ENCODE measurements at regions not wholly inside any gene's neighbourhood (a gene's known extent, or its start where the extent isn't known, plus 50 kb on each side); places are given as distances from the start of the nearest gene placed in this dataset.

- no peaks in the 10 kb centered on the region for H3K4me1 ChIP-seq (replicated peaks in 1 of 2; ENCODE audit: control insufficient read depth in 2 of 2, insufficient read depth in 2 of 2, low read length in 2 of 2)
- ChIA-PET CTCF (ENCODE audit: low intra/inter-chr PET ratio) (no interaction called here), POLR2A (interaction anchor here (0.5 kb wide), 1 partner anchor 9 kb away, joined by 4 read pairs; no protein-coding TSS in a partner anchor)
- no peaks in the 10 kb centered on the region for H3K9me3 ChIP-seq (replicated peaks; ENCODE audit: control insufficient read depth, insufficient read depth, low read depth, low read length)
- no peak overlapping the region for H3K4me2 ChIP-seq (ENCODE audit: insufficient read depth, low read length)
- DNase-seq (ENCODE audit: extremely low read depth in 1 of 4, low spot score in 3 of 4): no peak
- H3K79me2 ChIP-seq (ENCODE audit: control insufficient read depth, insufficient read depth, low read length): no peaks in the 10 kb centered on the region
- WGBS (ENCODE audit: insufficient coverage, low coverage, missing lambda C conversion rate): 0% methylated on average over 2 of the region's 2 CpGs
- no peaks in the 10 kb centered on the region for H3K9me1 ChIP-seq (ENCODE audit: control insufficient read depth, insufficient read depth, low read length)
- no peaks in the 10 kb centered on the region for H4K20me1 ChIP-seq (replicated peaks; ENCODE audit: control insufficient read depth, insufficient read depth, low read length)
- H3K9ac ChIP-seq (ENCODE audit: insufficient read depth in 1 of 2, low read depth in 2 of 2, low read length in 2 of 2): no peak overlapping the region
- no peaks in the 10 kb centered on the region for H3K36me3 ChIP-seq (ENCODE audit: control insufficient read depth, insufficient read depth, low read length)
- ATAC-seq: no peak
- TF ChIP-seq SOX6 (IDR thresholded peaks at IDR 0.05) (no peak), SPI1 (IDR thresholded peaks at IDR 0.05; ENCODE audit: borderline replicate concordance, low read depth, low read length) (peak; percentile 31; the same call in 1 of the 2 replicates)
- intact Hi-C loops (cut with micrococcal nuclease): no loop called here
- no peak overlapping the region for H2AFZ ChIP-seq (ENCODE audit: low read depth, low read length)
- in situ Hi-C loops (cut with MboI): no loop called here
- no peaks in the 10 kb centered on the region for H3K27me3 ChIP-seq (ENCODE audit: control insufficient read depth in 2 of 2, insufficient read depth in 2 of 2, low read length in 2 of 2)
- H3K27ac ChIP-seq (ENCODE audit: extremely low read depth, low read depth, low read length): no peak overlapping the region
- H3K4me3 ChIP-seq: no peak overlapping the region
- BruUV-seq (replicated peaks): no TSS peak
- FAIRE-seq: no peak
These were observed 89.1 kb upstream of the SPDL1 start for GRCh38 chr5:169494383-169494935.

- CTCF ChIA-PET (ENCODE audit: low intra/inter-chr PET ratio): no interaction called here
- in situ Hi-C loops (cut with MboI): no loop called here
- Histone ChIP-seq H4K20me1 (replicated peaks; ENCODE audit: control insufficient read depth, insufficient read depth, low read length) (no peaks in the 10 kb centered on the region), H3K9me1 (ENCODE audit: control insufficient read depth, insufficient read depth, low read length) (no peaks in the 10 kb centered on the region), H3K9me3 (replicated peaks; ENCODE audit: control insufficient read depth, insufficient read depth, low read depth, low read length) (no peaks in the 10 kb centered on the region), H3K4me1 (replicated peaks in 1 of 2; ENCODE audit: control insufficient read depth in 2 of 2, insufficient read depth in 2 of 2, low read length in 2 of 2) (no peaks in the 10 kb centered on the region), H3K79me2 (ENCODE audit: control insufficient read depth, insufficient read depth, low read length) (no peaks in the 10 kb centered on the region), H2AFZ (ENCODE audit: low read depth, low read length) (no peak overlapping the region), H3K27ac (ENCODE audit: extremely low read depth, low read depth, low read length) (no peak overlapping the region), H3K36me3 (ENCODE audit: control insufficient read depth, insufficient read depth, low read length) (no peaks in the 10 kb centered on the region), H3K27me3 (ENCODE audit: control insufficient read depth in 2 of 2, insufficient read depth in 2 of 2, low read length in 2 of 2) (no peaks in the 10 kb centered on the region), H3K4me3 (no peak overlapping the region), H3K9ac (ENCODE audit: insufficient read depth in 1 of 2, low read depth in 2 of 2, low read length in 2 of 2) (no peak overlapping the region), H3K4me2 (ENCODE audit: insufficient read depth, low read length) (no peak overlapping the region)
- DNase-seq (ENCODE audit: extremely low read depth in 1 of 4, low spot score in 3 of 4) (no peak), FAIRE-seq (no peak), ATAC-seq (no peak)
- intact Hi-C loops (cut with micrococcal nuclease): no loop called here
- POLR2A ChIA-PET: no interaction called here
- BruUV-seq (replicated peaks): no TSS peak
- 0% methylated on average over 3 of the region's 3 CpGs for WGBS (ENCODE audit: insufficient coverage, low coverage, missing lambda C conversion rate)
- TF ChIP-seq POLR2AphosphoS2 (IDR thresholded peaks at IDR 0.05; ENCODE audit: low read length) (no peak), DLX4 (CRISPR knock-in tag; IDR thresholded peaks at IDR 0.05) (no peak), HDAC2 (IDR thresholded peaks at IDR 0.05) (no peak), ZNF384 (IDR thresholded peaks at IDR 0.05; ENCODE audit: low read depth, low read length) (no peak), SIN3A (IDR thresholded peaks at IDR 0.05; ENCODE audit: borderline replicate concordance in 2 of 2, control insufficient read depth in 1 of 2, low read depth in 2 of 2, low read length in 2 of 2) (no peak), ZFPM2 (CRISPR knock-in tag; IDR thresholded peaks at IDR 0.05) (no peak), ETV6 (IDR thresholded peaks at IDR 0.05; ENCODE audit: borderline replicate concordance in 1 of 2, low read depth in 2 of 2, low read length in 1 of 2) (no peak), ETV6 (CRISPR knock-in tag; IDR thresholded peaks at IDR 0.05; ENCODE audit: borderline replicate concordance) (no peak), E2F8 (IDR thresholded peaks at IDR 0.05; ENCODE audit: low read depth, partially characterized antibody) (no peak)
These were observed 109.3 kb upstream of the SPDL1 start for GRCh38 chr5:169474226-169474625.

All from K562 (cell line).